NCI-H69 (cell line): ENCODE measurements at regions not wholly inside any gene's neighbourhood (a gene's known extent, or its start where the extent isn't known, plus 50 kb on each side); places are given as distances from the start of the nearest gene placed in this dataset.
"Not testable (repeated sequence)": the region's sequence is repeated elsewhere in the genome, so short reads cannot be mapped to it uniquely, and the experiment has no call there.

Experiments used
- DNase-seq: peaks from one replicate; lab custom pipeline; 2025; lab: John Stamatoyannopoulos, UW

- peak; percentile 11 for DNase-seq
Observed at GRCh38 chr16:86869288-86870022, 291.1 kb downstream of the FOXL1 start.

GRCh38 chr16:86870380-86870779 is 292.0 kb downstream of the FOXL1 start:
- DNase-seq: no peak

- DNase-seq: no peak
Observed at GRCh38 chr16:86872131-86872530, 293.8 kb downstream of the FOXL1 start.

- DNase-seq: no peak
Observed at GRCh38 chr16:86872833-86873232, 294.5 kb downstream of the FOXL1 start.

GRCh38 chr16:86874141-86874540 is 295.8 kb downstream of the FOXL1 start:
- no peak for DNase-seq

GRCh38 chr16:86876499-86876898 is 298.1 kb downstream of the FOXL1 start:
- DNase-seq: no peak

- no peak for DNase-seq
Observed at GRCh38 chr16:86877108-86877507, 298.8 kb downstream of the FOXL1 start.

- DNase-seq: no peak
Observed at GRCh38 chr16:86877835-86878234, 299.5 kb downstream of the FOXL1 start.

- DNase-seq: no peak
Observed at GRCh38 chr16:86878236-86879080, 300.1 kb downstream of the FOXL1 start.

- no peak for DNase-seq
Observed at GRCh38 chr16:86879268-86879667, 300.9 kb downstream of the FOXL1 start.

GRCh38 chr16:86880316-86881117 is 302.2 kb downstream of the FOXL1 start:
- no peak for DNase-seq

GRCh38 chr16:86881118-86881510 is 302.8 kb downstream of the FOXL1 start:
- no peak for DNase-seq

GRCh38 chr16:86881861-86882273 is 303.5 kb downstream of the FOXL1 start:
- DNase-seq: no peak

GRCh38 chr16:86882586-86883280 is 304.4 kb downstream of the FOXL1 start:
- no peak for DNase-seq

- no peak for DNase-seq
Observed at GRCh38 chr16:86883583-86884389, 305.4 kb downstream of the FOXL1 start.

- no peak for DNase-seq
Observed at GRCh38 chr16:86884390-86884650, 306.0 kb downstream of the FOXL1 start.

- no peak for DNase-seq
Observed at GRCh38 chr16:86885139-86885538, 306.8 kb downstream of the FOXL1 start.

GRCh38 chr16:86886651-86887050 is 308.3 kb downstream of the FOXL1 start:
- no peak for DNase-seq

GRCh38 chr16:86887416-86887815 is 309.1 kb downstream of the FOXL1 start:
- DNase-seq: no peak

GRCh38 chr16:86888231-86889053 is 310.1 kb downstream of the FOXL1 start:
- DNase-seq: no peak

- DNase-seq: not testable (repeated sequence)
Observed at GRCh38 chr16:86889054-86889366, 310.7 kb downstream of the FOXL1 start.
